GM12878 (cell line): ENCODE measurements at regions not wholly inside any gene's neighbourhood (a gene's known extent, or its start where the extent isn't known, plus 50 kb on each side); places are given as distances from the start of the nearest gene placed in this dataset.

Experiments
- ATAC-seq: fragments of 200-7000 bp; cut with Tn5 transposase; 3 replicates; pipeline ENCODE4 v1.9.1; 2020; ENCODE audit warnings: mild to moderate bottlenecking, moderate library complexity
- BruUV-seq: library from RNA; stranded (reverse); fragments of 400-500 nt; replicated peaks from 2 replicates; lab custom pipeline; 2021; lab: Mats Ljungman, UMichigan
- CTCF ChIA-PET: fragments of 300-600 bp; sonication (Branson Sonifier 250); formaldehyde crosslinking; extraction: SDS; loops from one replicate; lab custom pipeline; 2021; ENCODE audit warnings: inconsistent platforms; lab: Yijun Ruan, JAX
- POLR2A ChIA-PET: fragments of 350-600 bp; formaldehyde crosslinking; extraction: SDS; loops from one replicate; lab custom pipeline; 2021; ENCODE audit warnings: inconsistent platforms; lab: Charles Lee
- RAD21 ChIA-PET: fragments of 300-600 bp; sonication (Branson Sonifier 250); formaldehyde crosslinking; loops from one replicate; lab custom pipeline; 2023; ENCODE audit warnings: antibody characterized with exemption; ENCODE audit not compliant: unreplicated experiment; lab: Charles Lee
- SMC1A ChIA-PET: fragments of 300-600 bp; sonication (Branson Sonifier 250); formaldehyde crosslinking; loops from one replicate; lab custom pipeline; 2023; ENCODE audit not compliant: unreplicated experiment, uncharacterized antibody; lab: Charles Lee
- DNase-seq: peaks from one replicate; pipeline ENCODE4 v3.0.0-alpha.2; 2011; ENCODE audit warnings: low read depth, low spot score
- FAIRE-seq: peaks from 3 replicates; lab custom pipeline; 2011; peaks lifted over from hg19 to GRCh38; lab: Jason Lieb, UNC
- H2AFZ ChIP-seq: 2 replicates; pipeline ENCODE4 v1.6.0; 2011; ENCODE audit warnings: low read depth, low read length, control low read depth; ENCODE audit not compliant: control insufficient read depth
- H3K27ac ChIP-seq: 2 replicates; pipeline ENCODE4 v1.5.1; 2011; ENCODE audit warnings: control low read depth; ENCODE audit not compliant: control insufficient read depth, insufficient read depth
- H3K27me3 ChIP-seq, 2 experiments: replicated peaks in 1 of 2; 2 replicates each; pipeline versions ENCODE4 v1.6.0 to v1.6.1; 2011; ENCODE audit warnings: low read length in 1 of 2; ENCODE audit not compliant: control insufficient read depth in 2 of 2, insufficient read depth in 2 of 2
- H3K36me3 ChIP-seq, 2 experiments: 2 replicates each; pipeline ENCODE4 v1.5.1; 2011; ENCODE audit warnings: low read length in 1 of 2; ENCODE audit not compliant: control insufficient read depth in 2 of 2, insufficient read depth in 2 of 2
- H3K4me1 ChIP-seq: 2 replicates; pipeline ENCODE4 v1.6.1; 2011; ENCODE audit warnings: mild to moderate bottlenecking, low read length, moderate library complexity, mixed read lengths; ENCODE audit not compliant: control insufficient read depth, insufficient read depth
- H3K4me2 ChIP-seq: 2 replicates; pipeline ENCODE4 v1.6.0; 2011; ENCODE audit warnings: control low read depth; ENCODE audit not compliant: control insufficient read depth, insufficient read depth
- H3K4me3 ChIP-seq: fragments of 200-600 bp; sonication (generic); 2 replicates; pipeline ENCODE4 v1.5.1; 2016
- H3K79me2 ChIP-seq: 2 replicates; pipeline ENCODE4 v1.6.0; 2011; ENCODE audit warnings: low read length; ENCODE audit not compliant: control insufficient read depth, insufficient read depth
- H3K9ac ChIP-seq: 2 replicates; pipeline ENCODE4 v1.8.0; 2011; ENCODE audit warnings: low read length, control low read depth, mixed read lengths; ENCODE audit not compliant: control insufficient read depth, insufficient read depth
- H3K9me3 ChIP-seq: replicated peaks from 3 replicates; pipeline ENCODE4 v1.5.1; 2011; ENCODE audit warnings: mild to moderate bottlenecking, low read length; ENCODE audit not compliant: control insufficient read depth, insufficient read depth
- H4K20me1 ChIP-seq: 2 replicates; pipeline ENCODE4 v1.6.0; 2011; ENCODE audit not compliant: control insufficient read depth, insufficient read depth
- DPF2 ChIP-seq: fragments of 450-650 bp; IDR thresholded peaks from 2 replicates; pipeline ENCODE4 v1.6.1; 2017; ENCODE audit warnings: mild to moderate bottlenecking
- MYC ChIP-seq: IDR thresholded peaks from 2 replicates; pipeline ENCODE4 v1.6.1; 2011; ENCODE audit warnings: mild to moderate bottlenecking, low read length, moderate library complexity, inconsistent platforms; ENCODE audit not compliant: insufficient read depth, insufficient replicate concordance, insufficient read length, severe bottlenecking
- NFYA ChIP-seq: IDR thresholded peaks from 2 replicates; pipeline ENCODE4 v1.6.1; 2011; ENCODE audit warnings: low read depth, mild to moderate bottlenecking, low read length, improper control_type of control experiment, borderline replicate concordance
- RAD21 ChIP-seq: IDR thresholded peaks from 2 replicates; pipeline ENCODE4 v1.6.1; 2011; ENCODE audit warnings: mild to moderate bottlenecking, low read depth, low read length, moderate library complexity; ENCODE audit not compliant: insufficient read depth
- SREBF2 ChIP-seq: IDR thresholded peaks from 2 replicates; pipeline ENCODE4 v1.6.1; 2012; ENCODE audit warnings: mild to moderate bottlenecking, low read length
- TCF3 ChIP-seq: IDR thresholded peaks from 2 replicates; pipeline ENCODE4 v1.6.1; 2012; ENCODE audit warnings: low read depth, mild to moderate bottlenecking, low read length, borderline replicate concordance; ENCODE audit not compliant: insufficient read depth
- ZNF24 ChIP-seq: fragments of 450-650 bp; IDR thresholded peaks from 2 replicates; pipeline ENCODE4 v1.6.1; 2017; ENCODE audit warnings: antibody characterized with exemption, mild to moderate bottlenecking
- ZNF622 ChIP-seq: fragments of 450-650 bp; IDR thresholded peaks from 2 replicates; pipeline ENCODE4 v1.6.1; 2017; ENCODE audit warnings: mild to moderate bottlenecking, inconsistent platforms
- WGBS: methylation state at CpG from one replicate; pipeline ENCODE4 v1.1.6; 2016; ENCODE audit warnings: low lambda C conversion rate; ENCODE audit not compliant: insufficient replicate concordance, insufficient coverage; ENCODE audit errors: missing lambda C conversion rate; 5-methylcytosine and 5-hydroxymethylcytosine counted together
- in situ Hi-C: fragments of 300-500 bp; cut with MboI; formaldehyde crosslinking; loops from 9 replicates; pipeline ENCODE4 v1.14.3; 2018; ENCODE audit warnings: mixed read lengths
- intact Hi-C: fragments of 100-400 bp; cut with micrococcal nuclease; formaldehyde crosslinking; loops from one replicate; pipeline ENCODE4 v1.14.2; 2022; ENCODE audit not compliant: unreplicated experiment
- TF ChIP-seq, protein P1 (sequence below): IDR thresholded peaks from 2 replicates; pipeline ENCODE4 v1.6.1; 2011; ENCODE audit warnings: low read depth, mild to moderate bottlenecking, low read length, moderate library complexity, borderline replicate concordance; ENCODE audit errors: extremely low read depth
- TF ChIP-seq, protein P2 (sequence below): IDR thresholded peaks from 2 replicates; pipeline ENCODE4 v1.6.1; 2012; ENCODE audit warnings: mild to moderate bottlenecking, low read depth, low read length
- TF ChIP-seq, protein P3 (sequence below): IDR thresholded peaks from 2 replicates; pipeline ENCODE4 v1.6.1; 2012; ENCODE audit warnings: low read length, inconsistent platforms

DNA sequence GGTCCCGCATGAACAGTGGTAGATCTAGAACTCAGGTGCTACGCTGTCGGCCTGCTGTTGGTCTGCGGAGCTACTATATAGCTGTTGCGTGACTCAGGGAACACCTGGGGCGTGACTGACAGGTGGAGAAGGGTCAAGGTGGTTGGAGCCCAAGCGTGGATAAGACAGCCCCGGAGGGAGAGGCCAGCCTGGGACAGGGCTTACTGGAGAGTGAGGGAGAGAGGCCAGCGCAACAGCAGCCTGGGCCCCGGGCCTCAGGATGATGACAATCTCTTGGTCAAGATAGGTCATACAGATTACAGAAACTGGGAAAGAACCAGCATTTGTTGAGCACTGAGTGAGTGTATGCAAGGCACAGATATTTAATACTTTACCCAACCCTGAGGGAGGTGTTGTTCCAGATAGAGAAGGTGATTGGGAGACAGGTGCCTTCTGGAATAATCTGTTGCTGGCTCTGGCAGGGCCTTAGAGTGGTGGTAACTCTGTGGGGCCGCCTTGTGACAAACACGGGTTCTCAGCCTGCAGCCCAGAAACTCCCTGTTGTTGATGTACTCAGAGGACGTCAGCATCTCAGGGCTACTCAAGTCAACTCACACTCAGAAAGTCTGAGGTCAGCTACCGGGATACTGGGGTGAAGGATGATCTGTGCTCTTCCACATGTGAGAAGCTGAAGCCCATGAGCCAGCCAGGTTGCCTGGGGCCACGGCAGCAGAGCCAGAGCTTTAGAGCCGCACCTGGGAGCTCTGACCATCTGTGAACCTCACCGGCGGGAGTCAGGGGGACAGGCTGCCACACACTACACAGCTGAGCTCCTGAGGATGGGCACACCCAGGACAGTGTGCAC is 265.4 kb upstream of the HES1 start:
- CTCF ChIA-PET = no interaction called here
- H3K4me3 ChIP-seq = no peak overlapping the region
- DNase-seq (no peak), FAIRE-seq (no peak), ATAC-seq (no peak; the same call in 2 of the 3 replicates)
- POLR2A ChIA-PET = no interaction called here
- no peaks in the 10 kb centered on the region for H4K20me1 ChIP-seq
- SMC1A ChIA-PET = no interaction called here
- intact Hi-C loops (no loop called here), in situ Hi-C loops (no loop called here)
- H2AFZ ChIP-seq = no peak overlapping the region
- no peaks in the 10 kb centered on the region for H3K27me3 ChIP-seq
- no peak overlapping the region for H3K4me2 ChIP-seq
- peaks cover 24% of the 10 kb centered on the region for H3K4me1 ChIP-seq
- H3K79me2 ChIP-seq = no peaks in the 10 kb centered on the region
- no peak overlapping the region for H3K9ac ChIP-seq
- TF ChIP-seq ZNF24 (no peak), ZNF622 (no peak), RAD21 (no peak), TCF3 (no peak), DPF2 (no peak), SREBF2 (no peak), NFYA (no peak), MYC (no peak)
- TF ChIP-seq, protein P1, sequence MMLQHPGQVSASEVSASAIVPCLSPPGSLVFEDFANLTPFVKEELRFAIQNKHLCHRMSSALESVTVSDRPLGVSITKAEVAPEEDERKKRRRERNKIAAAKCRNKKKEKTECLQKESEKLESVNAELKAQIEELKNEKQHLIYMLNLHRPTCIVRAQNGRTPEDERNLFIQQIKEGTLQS = no peak
- TF ChIP-seq, protein P2, sequence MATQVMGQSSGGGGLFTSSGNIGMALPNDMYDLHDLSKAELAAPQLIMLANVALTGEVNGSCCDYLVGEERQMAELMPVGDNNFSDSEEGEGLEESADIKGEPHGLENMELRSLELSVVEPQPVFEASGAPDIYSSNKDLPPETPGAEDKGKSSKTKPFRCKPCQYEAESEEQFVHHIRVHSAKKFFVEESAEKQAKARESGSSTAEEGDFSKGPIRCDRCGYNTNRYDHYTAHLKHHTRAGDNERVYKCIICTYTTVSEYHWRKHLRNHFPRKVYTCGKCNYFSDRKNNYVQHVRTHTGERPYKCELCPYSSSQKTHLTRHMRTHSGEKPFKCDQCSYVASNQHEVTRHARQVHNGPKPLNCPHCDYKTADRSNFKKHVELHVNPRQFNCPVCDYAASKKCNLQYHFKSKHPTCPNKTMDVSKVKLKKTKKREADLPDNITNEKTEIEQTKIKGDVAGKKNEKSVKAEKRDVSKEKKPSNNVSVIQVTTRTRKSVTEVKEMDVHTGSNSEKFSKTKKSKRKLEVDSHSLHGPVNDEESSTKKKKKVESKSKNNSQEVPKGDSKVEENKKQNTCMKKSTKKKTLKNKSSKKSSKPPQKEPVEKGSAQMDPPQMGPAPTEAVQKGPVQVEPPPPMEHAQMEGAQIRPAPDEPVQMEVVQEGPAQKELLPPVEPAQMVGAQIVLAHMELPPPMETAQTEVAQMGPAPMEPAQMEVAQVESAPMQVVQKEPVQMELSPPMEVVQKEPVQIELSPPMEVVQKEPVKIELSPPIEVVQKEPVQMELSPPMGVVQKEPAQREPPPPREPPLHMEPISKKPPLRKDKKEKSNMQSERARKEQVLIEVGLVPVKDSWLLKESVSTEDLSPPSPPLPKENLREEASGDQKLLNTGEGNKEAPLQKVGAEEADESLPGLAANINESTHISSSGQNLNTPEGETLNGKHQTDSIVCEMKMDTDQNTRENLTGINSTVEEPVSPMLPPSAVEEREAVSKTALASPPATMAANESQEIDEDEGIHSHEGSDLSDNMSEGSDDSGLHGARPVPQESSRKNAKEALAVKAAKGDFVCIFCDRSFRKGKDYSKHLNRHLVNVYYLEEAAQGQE = no peak
- TF ChIP-seq, protein P3, sequence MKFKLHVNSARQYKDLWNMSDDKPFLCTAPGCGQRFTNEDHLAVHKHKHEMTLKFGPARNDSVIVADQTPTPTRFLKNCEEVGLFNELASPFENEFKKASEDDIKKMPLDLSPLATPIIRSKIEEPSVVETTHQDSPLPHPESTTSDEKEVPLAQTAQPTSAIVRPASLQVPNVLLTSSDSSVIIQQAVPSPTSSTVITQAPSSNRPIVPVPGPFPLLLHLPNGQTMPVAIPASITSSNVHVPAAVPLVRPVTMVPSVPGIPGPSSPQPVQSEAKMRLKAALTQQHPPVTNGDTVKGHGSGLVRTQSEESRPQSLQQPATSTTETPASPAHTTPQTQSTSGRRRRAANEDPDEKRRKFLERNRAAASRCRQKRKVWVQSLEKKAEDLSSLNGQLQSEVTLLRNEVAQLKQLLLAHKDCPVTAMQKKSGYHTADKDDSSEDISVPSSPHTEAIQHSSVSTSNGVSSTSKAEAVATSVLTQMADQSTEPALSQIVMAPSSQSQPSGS = no peak
- RAD21 ChIA-PET = no interaction called here
- no peaks in the 10 kb centered on the region for H3K9me3 ChIP-seq
- H3K27ac ChIP-seq = no peak overlapping the region
- H3K36me3 ChIP-seq = no peaks in the 10 kb centered on the region
- no TSS peak for BruUV-seq
- 71% methylated on average over 18 of the region's 18 CpGs for WGBS
